ENCODE measurements at regions not wholly inside any gene's neighbourhood (a gene's known extent, or its start where the extent isn't known, plus 50 kb on each side); places are given as distances from the start of the nearest gene placed in this dataset.

DNA sequence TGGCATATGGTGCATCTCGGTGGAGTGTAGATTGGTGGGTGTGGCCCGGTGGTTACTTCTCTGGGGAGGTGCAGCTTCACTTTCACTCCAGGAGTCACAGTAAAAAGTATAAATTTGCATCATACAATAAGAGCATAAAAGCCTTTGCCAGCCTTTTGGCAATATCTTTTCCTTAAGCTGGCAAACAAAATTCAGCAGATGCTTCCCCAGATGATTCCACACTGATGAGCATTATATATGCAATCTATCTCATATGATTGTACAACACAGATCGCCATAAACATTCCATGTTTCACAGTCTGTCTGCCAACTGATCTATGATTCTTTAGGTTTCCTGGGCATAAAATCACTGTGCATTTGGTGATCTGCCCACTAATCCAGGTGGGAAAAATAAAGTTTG, 120.2 kb upstream of the ALCAM start:
- H3K9me3 Mint-ChIP-seq (ENCODE audit: unreplicated experiment), result no peaks in the 10 kb centered on the region
- H3K9me3 ChIP-seq, result no peaks in the 10 kb centered on the region
- TF ChIP-seq, protein P1, sequence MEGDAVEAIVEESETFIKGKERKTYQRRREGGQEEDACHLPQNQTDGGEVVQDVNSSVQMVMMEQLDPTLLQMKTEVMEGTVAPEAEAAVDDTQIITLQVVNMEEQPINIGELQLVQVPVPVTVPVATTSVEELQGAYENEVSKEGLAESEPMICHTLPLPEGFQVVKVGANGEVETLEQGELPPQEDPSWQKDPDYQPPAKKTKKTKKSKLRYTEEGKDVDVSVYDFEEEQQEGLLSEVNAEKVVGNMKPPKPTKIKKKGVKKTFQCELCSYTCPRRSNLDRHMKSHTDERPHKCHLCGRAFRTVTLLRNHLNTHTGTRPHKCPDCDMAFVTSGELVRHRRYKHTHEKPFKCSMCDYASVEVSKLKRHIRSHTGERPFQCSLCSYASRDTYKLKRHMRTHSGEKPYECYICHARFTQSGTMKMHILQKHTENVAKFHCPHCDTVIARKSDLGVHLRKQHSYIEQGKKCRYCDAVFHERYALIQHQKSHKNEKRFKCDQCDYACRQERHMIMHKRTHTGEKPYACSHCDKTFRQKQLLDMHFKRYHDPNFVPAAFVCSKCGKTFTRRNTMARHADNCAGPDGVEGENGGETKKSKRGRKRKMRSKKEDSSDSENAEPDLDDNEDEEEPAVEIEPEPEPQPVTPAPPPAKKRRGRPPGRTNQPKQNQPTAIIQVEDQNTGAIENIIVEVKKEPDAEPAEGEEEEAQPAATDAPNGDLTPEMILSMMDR (IDR thresholded peaks at IDR 0.05; ENCODE audit: insufficient read depth in 1 of 2, low read depth in 1 of 2, low read length in 1 of 2, severe bottlenecking in 1 of 2, unreplicated experiment in 1 of 2), result no peak
- H3K4me3 Mint-ChIP-seq (ENCODE audit: unreplicated experiment), result no peak overlapping the region
- no peaks in the 10 kb centered on the region for H3K36me3 Mint-ChIP-seq (ENCODE audit: insufficient read depth, unreplicated experiment)
- no peaks in the 10 kb centered on the region for H3K27me3 ChIP-seq (replicated peaks; ENCODE audit: control insufficient read depth, insufficient read depth, low read length)
- no TSS peak for BruUV-seq (replicated peaks)
- no peak overlapping the region for H3K4me3 ChIP-seq (ENCODE audit: low read depth, low read length)
- no peak overlapping the region for H3K27ac Mint-ChIP-seq (ENCODE audit: unreplicated experiment)
- no peaks in the 10 kb centered on the region for H3K4me1 ChIP-seq
- no peak for DNase-seq
- H3K36me3 ChIP-seq (ENCODE audit: control insufficient read depth, insufficient read depth, low read length), result no peaks in the 10 kb centered on the region
- intact Hi-C loops (cut with micrococcal nuclease; ENCODE audit: unreplicated experiment), result no loop called here
- POLR2A ChIA-PET, result no interaction called here
- H3K4me1 Mint-ChIP-seq (ENCODE audit: low read depth, unreplicated experiment), result no peaks in the 10 kb centered on the region
- no peaks in the 10 kb centered on the region for H3K27me3 Mint-ChIP-seq (ENCODE audit: insufficient read depth, unreplicated experiment)
- CTCF ChIA-PET, result no interaction called here

DNA sequence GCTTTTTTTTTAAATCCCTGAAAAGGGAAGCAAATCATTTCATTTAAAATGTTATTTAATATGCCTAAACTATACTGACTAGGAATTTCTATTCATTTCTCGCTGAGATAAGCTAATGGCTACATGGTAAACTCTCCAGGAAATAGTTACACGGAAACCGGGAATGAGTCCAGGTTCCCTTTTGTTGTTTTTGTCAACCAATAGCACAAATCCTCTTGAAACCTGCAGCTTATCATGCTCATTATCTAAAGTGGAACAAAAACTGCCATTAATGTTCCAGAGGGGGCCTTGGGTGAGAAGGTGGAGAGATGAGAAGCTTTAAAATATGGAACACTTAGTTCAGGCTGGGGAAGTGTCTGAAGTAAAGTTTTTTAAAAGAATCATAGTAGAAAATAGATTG, 113.5 kb upstream of the ALCAM start:
- H3K27me3 ChIP-seq (replicated peaks; ENCODE audit: control insufficient read depth, insufficient read depth, low read length), result no peaks in the 10 kb centered on the region
- H3K36me3 ChIP-seq (ENCODE audit: control insufficient read depth, insufficient read depth, low read length), result no peaks in the 10 kb centered on the region
- H3K4me3 Mint-ChIP-seq (ENCODE audit: unreplicated experiment), result no peak overlapping the region
- peaks cover 2% of the 10 kb centered on the region for H3K27me3 Mint-ChIP-seq (ENCODE audit: insufficient read depth, unreplicated experiment)
- no peaks in the 10 kb centered on the region for H3K4me1 Mint-ChIP-seq (ENCODE audit: low read depth, unreplicated experiment)
- DNase-seq, result no peak
- H3K9me3 ChIP-seq, result no peaks in the 10 kb centered on the region
- no peak overlapping the region for H3K27ac Mint-ChIP-seq (ENCODE audit: unreplicated experiment)
- H3K4me1 ChIP-seq, result no peaks in the 10 kb centered on the region
- no peak overlapping the region for H3K4me3 ChIP-seq (ENCODE audit: low read depth, low read length)
- no peaks in the 10 kb centered on the region for H3K36me3 Mint-ChIP-seq (ENCODE audit: insufficient read depth, unreplicated experiment)
- CTCF ChIA-PET, result no interaction called here
- BruUV-seq (replicated peaks), result no TSS peak
- POLR2A ChIA-PET, result no interaction called here
- no peaks in the 10 kb centered on the region for H3K9me3 Mint-ChIP-seq (ENCODE audit: unreplicated experiment)
- intact Hi-C loops (cut with micrococcal nuclease; ENCODE audit: unreplicated experiment), result no loop called here
- TF ChIP-seq, protein P1 (IDR thresholded peaks at IDR 0.05; ENCODE audit: insufficient read depth in 1 of 2, low read depth in 1 of 2, low read length in 1 of 2, severe bottlenecking in 1 of 2, unreplicated experiment in 1 of 2), result no peak

DNA sequence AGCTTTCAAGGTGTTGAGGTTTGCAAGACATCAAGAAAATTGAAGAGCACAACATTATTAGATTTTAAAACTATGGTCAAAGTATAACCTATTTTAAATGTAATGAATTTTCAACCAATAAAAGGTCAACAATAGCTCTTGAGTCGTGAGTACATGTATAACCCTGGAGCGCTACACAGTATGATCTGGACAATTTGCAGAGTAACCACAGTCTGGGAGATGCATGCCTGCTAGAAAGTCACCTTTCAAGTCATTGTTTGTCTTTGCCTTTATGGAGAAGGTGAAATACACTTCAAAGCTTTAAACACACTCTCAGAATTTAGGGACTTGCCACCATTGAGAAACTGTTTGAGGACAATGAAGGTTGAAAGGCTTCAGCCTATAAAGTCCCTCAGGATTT, 112.6 kb upstream of the ALCAM start:
- H3K9me3 Mint-ChIP-seq (ENCODE audit: unreplicated experiment), result no peaks in the 10 kb centered on the region
- no peak overlapping the region for H3K4me3 Mint-ChIP-seq (ENCODE audit: unreplicated experiment)
- CTCF ChIA-PET, result no interaction called here
- TF ChIP-seq, protein P1 (IDR thresholded peaks at IDR 0.05; ENCODE audit: insufficient read depth in 1 of 2, low read depth in 1 of 2, low read length in 1 of 2, severe bottlenecking in 1 of 2, unreplicated experiment in 1 of 2), result no peak
- POLR2A ChIA-PET, result no interaction called here
- H3K36me3 ChIP-seq (ENCODE audit: control insufficient read depth, insufficient read depth, low read length), result no peaks in the 10 kb centered on the region
- intact Hi-C loops (cut with micrococcal nuclease; ENCODE audit: unreplicated experiment), result no loop called here
- H3K4me1 Mint-ChIP-seq (ENCODE audit: low read depth, unreplicated experiment), result no peaks in the 10 kb centered on the region
- no peaks in the 10 kb centered on the region for H3K4me1 ChIP-seq
- H3K4me3 ChIP-seq (ENCODE audit: low read depth, low read length), result no peak overlapping the region
- H3K27me3 ChIP-seq (replicated peaks; ENCODE audit: control insufficient read depth, insufficient read depth, low read length), result no peaks in the 10 kb centered on the region
- H3K27ac Mint-ChIP-seq (ENCODE audit: unreplicated experiment), result no peak overlapping the region
- H3K9me3 ChIP-seq, result no peaks in the 10 kb centered on the region
- DNase-seq, result no peak
- H3K36me3 Mint-ChIP-seq (ENCODE audit: insufficient read depth, unreplicated experiment), result no peaks in the 10 kb centered on the region
- no TSS peak for BruUV-seq (replicated peaks)
- peaks cover 2% of the 10 kb centered on the region for H3K27me3 Mint-ChIP-seq (ENCODE audit: insufficient read depth, unreplicated experiment)

Measured in Caco-2 (cell line).